Stimulated activated naive CD8-positive, alpha-beta T cell treated with anti-CD3 and anti-CD28 coated beads, Interleukin-15, Interleukin-2, amounts not matched to agents 100 U/mL and 50 U/mL, for 24 hours (primary cell): ENCODE measurements at regions not wholly inside any gene's neighbourhood (a gene's known extent, or its start where the extent isn't known, plus 50 kb on each side); places are given as distances from the start of the nearest gene placed in this dataset.
"Not testable (repeated sequence)": the region's sequence is repeated elsewhere in the genome, so short reads cannot be mapped to it uniquely, and the experiment has no call there.

Experiments
- ATAC-seq: fragments of 150-1000 bp; cut with Tn5 transposase; one replicate; pipeline ENCODE4 v1.10.0; 2021
- DNase-seq: peaks from one replicate; pipeline ENCODE4 v3.0.0; 2021

- ATAC-seq = no peak
- DNase-seq = peak; percentile 59
Observed at GRCh38 chr1:117754061-117754969, 148.5 kb downstream of the TENT5C start.

- no peak for ATAC-seq
- DNase-seq = no peak
Observed at GRCh38 chr1:117757668-117758067, 151.8 kb downstream of the TENT5C start.

GRCh38 chr1:117758444-117759316, 152.8 kb downstream of the TENT5C start:
- ATAC-seq = peak; percentile 88
- DNase-seq = peak; percentile 68

GRCh38 chr1:117759535-117759934, 153.7 kb downstream of the TENT5C start:
- ATAC-seq = no peak
- DNase-seq = no peak

- DNase-seq (no peak), ATAC-seq (no peak)
Observed at GRCh38 chr1:117760069-117760468, 154.2 kb downstream of the TENT5C start.

DNA sequence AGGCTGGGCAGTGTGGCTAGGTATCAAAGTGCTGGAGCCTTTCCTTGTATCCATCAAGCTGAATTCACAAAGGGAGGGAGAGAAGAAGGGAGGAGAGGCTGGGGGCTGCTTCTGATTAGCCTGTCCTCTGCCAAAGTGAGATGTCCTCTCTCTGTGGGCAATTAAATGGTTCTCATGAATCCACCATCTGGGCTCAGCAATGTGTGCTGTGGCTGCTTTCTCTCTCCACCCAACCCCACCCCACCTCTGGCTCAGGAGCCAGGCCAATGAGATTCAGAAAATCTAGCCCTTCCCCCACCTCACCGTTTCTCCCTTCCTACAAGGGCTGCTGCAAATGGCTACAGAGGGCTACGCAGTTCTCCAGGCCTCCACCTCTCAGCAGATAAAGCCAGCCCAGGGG, 154.6 kb downstream of the TENT5C start:
- ATAC-seq = no peak
- no peak for DNase-seq

- not testable (repeated sequence) for DNase-seq, ATAC-seq
Observed at GRCh38 chr1:117767756-117768155, 161.7 kb downstream of the GDAP2 start.

GRCh38 chr1:117770981-117771531, 158.4 kb downstream of the GDAP2 start:
- no peak for ATAC-seq
- no peak for DNase-seq

GRCh38 chr1:117779364-117779763, 150.1 kb downstream of the GDAP2 start:
- ATAC-seq (no peak), DNase-seq (no peak)

DNA sequence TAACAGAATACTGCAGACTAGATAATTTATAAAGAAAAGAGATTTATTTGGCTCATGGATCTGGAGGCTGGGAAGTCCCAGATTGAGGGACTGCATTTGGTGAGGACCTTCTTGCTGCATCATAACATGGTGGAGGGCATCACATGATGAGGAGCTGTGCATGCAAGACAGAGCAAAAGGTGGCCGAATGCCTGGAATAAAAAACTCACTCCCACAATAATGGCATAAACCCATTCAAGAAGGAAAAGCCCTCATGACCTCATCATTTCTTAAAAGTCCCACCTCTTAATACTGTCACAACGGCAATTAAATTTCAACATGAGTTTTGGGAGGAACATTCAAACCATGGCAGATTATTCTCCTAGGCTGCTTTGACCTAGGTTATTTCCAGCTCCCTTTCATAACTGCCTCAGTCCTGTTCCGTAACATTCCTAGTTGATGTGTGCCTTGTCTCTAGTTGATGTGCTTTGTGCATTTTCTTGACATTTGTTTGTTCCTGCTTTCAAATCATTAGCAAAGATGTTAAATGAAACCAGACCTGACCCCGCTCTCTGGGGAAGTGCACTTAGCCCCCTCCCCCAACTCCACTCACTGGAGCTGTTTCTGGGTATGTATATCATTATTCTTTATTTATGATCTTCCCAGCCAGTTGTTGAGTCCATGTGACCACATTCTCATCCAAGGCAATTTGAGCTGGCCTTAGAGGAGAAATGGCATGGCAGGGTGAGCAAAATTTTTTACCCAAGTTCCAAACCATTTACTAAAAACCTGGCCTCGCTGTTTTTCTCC, 148.5 kb downstream of the GDAP2 start:
- ATAC-seq (no peak), DNase-seq (no peak)

- DNase-seq (no peak), ATAC-seq (no peak)
Observed at GRCh38 chr1:117782056-117782455, 147.4 kb downstream of the GDAP2 start.

- ATAC-seq = no peak
- no peak for DNase-seq
Observed at GRCh38 chr1:117783606-117784396, 145.6 kb downstream of the GDAP2 start.

- no peak for ATAC-seq
- DNase-seq = no peak
Observed at GRCh38 chr1:117788014-117788413, 141.4 kb downstream of the GDAP2 start.

GRCh38 chr1:117793413-117793812, 136.0 kb downstream of the GDAP2 start:
- ATAC-seq (no peak), DNase-seq (no peak)

- no peak for DNase-seq
- no peak for ATAC-seq
Observed at GRCh38 chr1:117794073-117794472, 135.3 kb downstream of the GDAP2 start.

DNA sequence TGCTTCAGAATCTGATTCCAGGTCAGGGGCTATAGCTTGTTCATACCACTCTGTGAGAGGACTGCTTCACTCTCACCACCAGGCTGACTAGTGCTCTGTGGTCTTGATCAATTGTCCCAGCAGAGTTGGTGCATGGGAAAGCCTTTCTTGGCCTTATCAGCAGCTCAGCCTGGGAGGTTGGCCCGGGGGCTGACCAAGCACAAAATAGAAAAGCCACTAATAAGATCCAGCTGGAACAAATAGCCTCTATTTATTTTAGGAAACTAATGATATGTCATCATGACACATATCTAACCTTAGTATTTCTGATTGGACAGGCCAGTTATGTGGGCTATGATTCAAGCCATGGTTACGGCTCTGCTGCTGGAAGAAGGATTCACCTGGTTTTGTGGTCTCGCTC, 134.2 kb downstream of the GDAP2 start:
- DNase-seq (no peak), ATAC-seq (no peak)

- ATAC-seq (no peak), DNase-seq (no peak)
Observed at GRCh38 chr1:117795792-117796191, 133.6 kb downstream of the GDAP2 start.

DNA sequence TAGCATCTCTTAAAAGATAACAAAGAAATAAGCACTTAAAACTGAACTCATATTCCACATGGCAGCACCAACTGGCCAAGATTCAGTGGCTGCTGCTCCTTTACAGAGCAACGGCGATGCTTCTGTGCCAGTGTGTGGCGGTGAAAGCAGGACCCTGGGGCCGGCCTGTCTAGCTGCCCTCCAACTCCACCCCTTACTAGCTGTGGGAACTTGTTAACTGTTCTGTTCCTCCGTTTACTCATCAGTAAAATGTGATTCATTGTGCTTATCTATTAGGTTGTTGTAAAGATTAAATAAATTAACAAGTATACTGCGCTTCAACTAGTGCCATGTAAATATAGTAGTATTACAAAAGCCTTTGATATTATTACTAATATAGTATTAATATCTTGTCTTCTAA, 133.2 kb downstream of the GDAP2 start:
- ATAC-seq = no peak

DNA sequence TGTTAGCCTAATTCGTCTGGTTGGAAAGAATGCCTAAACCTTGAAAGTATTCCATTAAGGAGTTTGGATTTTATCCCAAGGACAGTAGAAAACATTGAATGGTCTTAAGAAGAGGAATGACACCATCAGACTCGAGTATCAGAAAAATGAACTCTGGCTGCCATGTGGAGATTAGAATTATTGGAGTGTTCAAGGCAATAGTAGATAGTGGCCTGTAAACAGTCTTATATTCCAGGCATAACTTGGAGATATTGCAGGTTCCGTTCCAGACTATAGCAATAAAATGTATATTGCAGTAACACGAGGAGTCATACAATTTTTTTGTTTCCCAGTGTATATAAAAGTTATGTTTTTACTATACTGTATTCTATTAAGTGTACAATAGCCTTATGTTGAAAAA, 130.9 kb downstream of the GDAP2 start:
- DNase-seq = no peak
- no peak for ATAC-seq

More for the DNA sequence above, 133.2 kb downstream of the GDAP2 start:
- no peak for DNase-seq

GRCh38 chr1:117802531-117803257, 126.7 kb downstream of the GDAP2 start:
- ATAC-seq (no peak), DNase-seq (no peak)
